HG02981 (cell line): ENCODE measurements at regions not wholly inside any gene's neighbourhood (a gene's known extent, or its start where the extent isn't known, plus 50 kb on each side); places are given as distances from the start of the nearest gene placed in this dataset.
"Not testable (repeated sequence)": the region's sequence is repeated elsewhere in the genome, so short reads cannot be mapped to it uniquely, and the experiment has no call there.

Source experiments
- ATAC-seq: cut with Tn5 transposase; IDR thresholded peaks from one replicate; pipeline ENCODE4 v1.9.1; 2021; ENCODE audit warnings: mild to moderate bottlenecking, moderate library complexity; ENCODE audit not compliant: unreplicated experiment

- ATAC-seq, result not testable (repeated sequence)
Measured at GRCh38 chr18:104264-104663, 54.1 kb upstream of the USP14 start.

- not testable (repeated sequence) for ATAC-seq
Measured at GRCh38 chr18:105161-106053, 53.0 kb upstream of the USP14 start.

DNA sequence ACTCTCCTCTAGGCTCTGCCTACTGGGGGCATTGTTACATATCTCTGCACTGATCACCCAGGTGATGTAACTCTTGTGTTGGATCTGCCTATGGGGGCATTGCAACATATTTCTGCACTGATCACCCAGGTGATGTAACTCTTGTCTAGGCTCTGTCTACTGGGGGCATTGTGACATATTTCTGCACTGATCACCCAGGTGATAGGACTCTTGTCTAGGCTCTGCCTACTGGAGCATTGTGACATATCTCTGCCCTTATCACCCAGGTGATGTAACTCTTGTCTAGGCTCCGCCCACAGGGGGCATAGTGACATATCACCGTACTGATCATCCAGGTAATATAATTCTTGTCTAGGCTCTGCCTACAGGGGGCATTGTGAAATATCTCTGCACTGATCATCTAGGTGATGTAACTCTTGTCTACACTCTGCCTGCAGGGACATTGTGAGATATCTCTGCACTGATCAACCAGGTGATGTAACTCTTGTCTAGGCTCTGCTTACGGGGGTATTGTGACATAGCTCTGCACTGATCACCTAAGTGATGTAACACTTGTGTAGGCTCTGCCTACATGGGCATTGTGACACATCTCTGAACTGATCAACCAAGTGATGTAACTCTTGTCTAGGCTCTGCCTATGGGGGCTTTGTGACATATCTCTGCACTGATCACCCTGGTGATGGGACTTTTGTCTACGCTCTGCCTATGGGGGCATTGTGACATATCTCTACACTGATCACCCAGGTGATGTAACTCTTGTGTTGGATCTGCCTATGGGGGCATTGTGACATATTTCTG lies 52.1 kb upstream of the USP14 start:
- not testable (repeated sequence) for ATAC-seq

DNA sequence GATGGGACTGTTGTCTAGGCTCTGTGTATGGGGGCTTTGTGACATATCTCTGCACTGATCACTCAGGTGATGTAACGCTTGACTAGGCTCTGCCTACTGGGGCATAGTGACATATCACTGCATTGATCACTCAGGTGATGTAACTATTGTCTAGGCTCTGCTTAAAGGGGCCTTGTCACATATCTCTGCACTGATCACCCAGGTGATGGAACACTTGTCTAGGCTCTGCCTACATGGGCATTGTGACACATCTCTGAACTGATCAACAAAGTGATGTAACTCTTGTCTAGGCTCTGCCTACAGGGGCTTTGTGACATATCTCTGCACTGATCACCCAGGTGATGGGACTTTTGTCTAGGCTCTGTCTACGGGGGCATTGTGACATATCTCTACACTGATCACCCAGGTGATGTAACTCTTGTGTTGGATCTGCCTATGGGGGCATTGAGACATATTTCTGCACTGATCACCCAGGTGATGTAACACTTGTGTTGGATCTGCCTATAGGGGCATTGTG lies 51.4 kb upstream of the USP14 start:
- ATAC-seq, result not testable (repeated sequence)

- not testable (repeated sequence) for ATAC-seq
Measured at GRCh38 chr18:107464-107863, 50.9 kb upstream of the USP14 start.

DNA sequence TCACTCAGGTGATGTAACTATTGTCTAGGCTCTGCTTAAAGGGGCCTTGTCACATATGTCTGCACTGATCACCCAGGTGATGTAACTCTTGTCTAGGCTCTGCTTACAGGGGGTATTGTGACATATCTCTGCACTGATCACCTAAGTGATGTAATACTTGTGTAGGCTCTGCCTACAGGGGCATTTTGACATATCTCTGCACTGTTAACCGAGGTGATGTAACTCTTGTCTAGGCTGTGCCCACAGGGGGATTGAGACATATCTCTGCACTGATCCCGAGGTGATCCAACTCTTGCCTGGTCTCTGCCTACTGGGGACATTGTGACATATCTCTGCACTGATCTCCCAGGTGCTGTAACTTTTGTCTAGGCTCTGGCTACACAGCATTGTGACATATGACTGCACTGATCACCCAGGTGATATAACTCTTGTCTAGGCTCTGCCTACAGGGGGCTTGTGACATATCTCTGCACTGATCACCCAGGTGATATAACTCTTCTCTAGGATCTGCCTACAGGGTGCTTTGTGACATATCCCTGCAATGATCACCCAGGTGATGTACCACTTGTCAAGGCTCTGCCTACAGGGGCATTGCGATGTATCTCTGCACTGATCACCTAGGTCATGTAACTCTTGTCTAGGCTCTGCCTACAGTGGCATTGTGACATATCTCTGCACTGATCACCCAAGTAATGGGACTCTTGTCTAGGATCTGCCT lies 50.3 kb upstream of the USP14 start:
- ATAC-seq, result peak; percentile 34
